Activated T-cell treated with anti-CD3 and anti-CD28 coated beads, Interleukin-2, amount 50 U/mL, for 72 hours (primary cell): ENCODE measurements at regions not wholly inside any gene's neighbourhood (a gene's known extent, or its start where the extent isn't known, plus 50 kb on each side); places are given as distances from the start of the nearest gene placed in this dataset.
"Not testable (repeated sequence)": the region's sequence is repeated elsewhere in the genome, so short reads cannot be mapped to it uniquely, and the experiment has no call there.

Source experiments
- ATAC-seq, 2 donors: fragments of 150-1000 bp; cut with Tn5 transposase; replicated peaks in 1 of 2; 2 replicates each; pipeline ENCODE4 v1.10.0; 2021; ENCODE audit warnings: moderate library complexity in 2 of 2, mild to moderate bottlenecking in 1 of 2
- DNase-seq, 2 donors: peaks; one replicate each; pipeline ENCODE4 v3.0.0; 2021 to 2022; ENCODE audit warnings: mixed read lengths in 1 of 2
- H3K27ac Mint-ChIP-seq: one replicate; pipeline ENCODE4 v1.8.0; 2022; ENCODE audit warnings: mild to moderate bottlenecking, moderate library complexity, mixed read lengths
- H3K27me3 Mint-ChIP-seq: one replicate; pipeline ENCODE4 v1.8.0; 2022; ENCODE audit warnings: low read depth, mixed read lengths
- H3K36me3 Mint-ChIP-seq, 2 donors: one replicate each; pipeline ENCODE4 v1.8.0; 2022; ENCODE audit warnings: mixed read lengths in 2 of 2, mild to moderate bottlenecking in 1 of 2; ENCODE audit not compliant: insufficient read depth in 2 of 2
- H3K4me1 Mint-ChIP-seq: one replicate; pipeline ENCODE4 v1.8.0; 2022; ENCODE audit warnings: low read depth, mixed read lengths
- H3K4me3 Mint-ChIP-seq, 2 donors: one replicate each; pipeline ENCODE4 v1.8.0; 2022; ENCODE audit warnings: mild to moderate bottlenecking in 2 of 2, mixed read lengths in 2 of 2, moderate library complexity in 2 of 2
- H3K9me3 Mint-ChIP-seq, 2 donors: one replicate each; pipeline ENCODE4 v1.8.0; 2022; ENCODE audit warnings: mixed read lengths in 2 of 2

GRCh38 chr4:13710246-13710885 lies 82.8 kb upstream of the BOD1L1 start:
- H3K4me1 Mint-ChIP-seq, result no peaks in the 10 kb centered on the region
- peaks cover 15% of the 10 kb centered on the region for H3K27me3 Mint-ChIP-seq
- DNase-seq, result no peak
- no peaks in the 10 kb centered on the region for H3K9me3 Mint-ChIP-seq
- H3K36me3 Mint-ChIP-seq, result no peaks in the 10 kb centered on the region
- H3K4me3 Mint-ChIP-seq, result no peak overlapping the region
- ATAC-seq, result no peak
- H3K27ac Mint-ChIP-seq, result no peak overlapping the region

GRCh38 chr4:13711233-13711785 lies 83.8 kb upstream of the BOD1L1 start:
- H3K27ac Mint-ChIP-seq, result no peak overlapping the region
- H3K4me1 Mint-ChIP-seq, result no peaks in the 10 kb centered on the region
- peaks cover 15% of the 10 kb centered on the region for H3K27me3 Mint-ChIP-seq
- ATAC-seq (no peak), DNase-seq (no peak)
- H3K36me3 Mint-ChIP-seq, result no peaks in the 10 kb centered on the region
- H3K4me3 Mint-ChIP-seq, result no peak overlapping the region
- no peaks in the 10 kb centered on the region for H3K9me3 Mint-ChIP-seq

GRCh38 chr4:13721894-13722293 lies 94.4 kb upstream of the BOD1L1 start:
- peaks cover 0 to 3% of the 10 kb centered on the region in 2 donors for H3K9me3 Mint-ChIP-seq
- peaks cover 11% of the 10 kb centered on the region for H3K27me3 Mint-ChIP-seq
- H3K4me1 Mint-ChIP-seq, result no peaks in the 10 kb centered on the region
- H3K27ac Mint-ChIP-seq, result no peak overlapping the region
- H3K4me3 Mint-ChIP-seq, result no peak overlapping the region
- DNase-seq (no peak), ATAC-seq (no peak)
- H3K36me3 Mint-ChIP-seq, result no peaks in the 10 kb centered on the region

- H3K27ac Mint-ChIP-seq, result no peak overlapping the region
- no peaks in the 10 kb centered on the region for H3K36me3 Mint-ChIP-seq
- DNase-seq (no peak), ATAC-seq (no peak)
- H3K4me3 Mint-ChIP-seq, result no peak overlapping the region
- peaks cover 11% of the 10 kb centered on the region for H3K27me3 Mint-ChIP-seq
- H3K9me3 Mint-ChIP-seq, result no peaks in the 10 kb centered on the region
- H3K4me1 Mint-ChIP-seq, result no peaks in the 10 kb centered on the region
These were observed 95.1 kb upstream of the BOD1L1 start for GRCh38 chr4:13722649-13723048.

GRCh38 chr4:13728761-13729160 lies 101.2 kb upstream of the BOD1L1 start:
- peaks cover 7% of the 10 kb centered on the region for H3K27me3 Mint-ChIP-seq
- DNase-seq (no peak), ATAC-seq (no peak)
- H3K36me3 Mint-ChIP-seq, result no peaks in the 10 kb centered on the region
- H3K4me1 Mint-ChIP-seq, result no peaks in the 10 kb centered on the region
- H3K27ac Mint-ChIP-seq, result no peak overlapping the region
- no peaks in the 10 kb centered on the region for H3K9me3 Mint-ChIP-seq
- H3K4me3 Mint-ChIP-seq, result no peak overlapping the region

GRCh38 chr4:13731019-13731418 lies 103.5 kb upstream of the BOD1L1 start:
- Mint-ChIP-seq H3K36me3 (no peaks in the 10 kb centered on the region), H3K4me3 (no peak overlapping the region), H3K27me3 (peaks cover 5% of the 10 kb centered on the region), H3K4me1 (no peaks in the 10 kb centered on the region), H3K27ac (no peak overlapping the region), H3K9me3 (no peaks in the 10 kb centered on the region)
- ATAC-seq (no peak), DNase-seq (no peak)

- Mint-ChIP-seq H3K9me3 (no peaks in the 10 kb centered on the region), H3K36me3 (no peaks in the 10 kb centered on the region), H3K4me1 (no peaks in the 10 kb centered on the region), H3K4me3 (no peak overlapping the region), H3K27ac (no peak overlapping the region), H3K27me3 (no peaks in the 10 kb centered on the region)
- ATAC-seq (no peak), DNase-seq (no peak)
These were observed 106.3 kb upstream of the BOD1L1 start for GRCh38 chr4:13733817-13734216.

- Mint-ChIP-seq H3K4me3 (no peak overlapping the region), H3K9me3 (peaks cover 3 to 5% of the 10 kb centered on the region in 2 donors), H3K36me3 (no peaks in the 10 kb centered on the region), H3K4me1 (no peaks in the 10 kb centered on the region), H3K27me3 (peaks cover 7% of the 10 kb centered on the region), H3K27ac (no peak overlapping the region)
- ATAC-seq, result no peak
- DNase-seq, result no peak
These were observed 123.1 kb upstream of the BOD1L1 start for GRCh38 chr4:13750594-13750993.

- H3K27ac Mint-ChIP-seq, DNase-seq, ATAC-seq, H3K4me3 Mint-ChIP-seq, H3K4me1 Mint-ChIP-seq, H3K36me3 Mint-ChIP-seq, H3K27me3 Mint-ChIP-seq: not testable (repeated sequence)
- peaks cover 7 to 16% of the 10 kb centered on the region in 2 donors for H3K9me3 Mint-ChIP-seq
These were observed 134.1 kb upstream of the BOD1L1 start for GRCh38 chr4:13761581-13761980.

- no peak for ATAC-seq
- no peak overlapping the region for H3K27ac Mint-ChIP-seq
- H3K9me3 Mint-ChIP-seq, result peaks cover 5 to 12% of the 10 kb centered on the region in 2 donors
- H3K36me3 Mint-ChIP-seq, result peaks cover 1 to 3% of the 10 kb centered on the region in 2 donors
- H3K4me1 Mint-ChIP-seq, result no peaks in the 10 kb centered on the region
- DNase-seq, result no peak
- H3K27me3 Mint-ChIP-seq, result no peaks in the 10 kb centered on the region
- H3K4me3 Mint-ChIP-seq, result no peak overlapping the region
These were observed 134.6 kb upstream of the BOD1L1 start for GRCh38 chr4:13762130-13762529.

- H3K27ac Mint-ChIP-seq, result no peak overlapping the region
- peaks cover 0 to 2% of the 10 kb centered on the region in 2 donors for H3K36me3 Mint-ChIP-seq
- ATAC-seq (no peak), DNase-seq (no peak)
- H3K4me1 Mint-ChIP-seq, result no peaks in the 10 kb centered on the region
- peaks cover 5 to 9% of the 10 kb centered on the region in 2 donors for H3K9me3 Mint-ChIP-seq
- H3K4me3 Mint-ChIP-seq, result no peak overlapping the region
- no peaks in the 10 kb centered on the region for H3K27me3 Mint-ChIP-seq
These were observed 136.2 kb upstream of the BOD1L1 start for GRCh38 chr4:13763707-13764106.

GRCh38 chr4:13765539-13765938 lies 138.0 kb upstream of the BOD1L1 start:
- Mint-ChIP-seq H3K4me3 (no peak overlapping the region), H3K4me1 (no peaks in the 10 kb centered on the region), H3K9me3 (peaks cover 1 to 9% of the 10 kb centered on the region in 2 donors), H3K27me3 (no peaks in the 10 kb centered on the region), H3K36me3 (no peaks in the 10 kb centered on the region), H3K27ac (no peak overlapping the region)
- DNase-seq (no peak), ATAC-seq (no peak)

GRCh38 chr4:13766761-13767540 lies 139.4 kb upstream of the BOD1L1 start:
- no peaks in the 10 kb centered on the region for H3K36me3 Mint-ChIP-seq
- no peak for DNase-seq
- H3K27me3 Mint-ChIP-seq, result no peaks in the 10 kb centered on the region
- H3K9me3 Mint-ChIP-seq, result peaks cover 4 to 14% of the 10 kb centered on the region in 2 donors
- no peaks in the 10 kb centered on the region for H3K4me1 Mint-ChIP-seq
- no peak overlapping the region for H3K27ac Mint-ChIP-seq
- no peak overlapping the region for H3K4me3 Mint-ChIP-seq
- ATAC-seq, result no peak
